OCI-LY7 (cell line): ENCODE measurements at regions not wholly inside any gene's neighbourhood (a gene's known extent, or its start where the extent isn't known, plus 50 kb on each side); places are given as distances from the start of the nearest gene placed in this dataset.

Source experiments
- BruUV-seq: library from RNA; stranded (reverse); fragments of 400-500 nt; replicated peaks from 2 replicates; lab custom pipeline; 2021; lab: Mats Ljungman, UMichigan
- CTCF ChIA-PET: fragments of 300-600 bp; sonication (Branson Sonifier 250); formaldehyde crosslinking; loops from one replicate; lab custom pipeline; 2022; ENCODE audit warnings: antibody characterized with exemption; ENCODE audit not compliant: unreplicated experiment; lab: Charles Lee
- POLR2A ChIA-PET: fragments of 300-600 bp; sonication (Branson Sonifier 250); formaldehyde crosslinking; loops from one replicate; lab custom pipeline; 2022; ENCODE audit warnings: antibody characterized with exemption; lab: Charles Lee
- DNase-seq: peaks from one replicate; pipeline ENCODE4 v3.0.0-alpha.2; 2015; ENCODE audit warnings: low spot score
- H2AFZ ChIP-seq: fragments of 200-600 bp; sonication (generic), shearing (Covaris generic); 2 replicates; pipeline ENCODE4 v1.6.1; 2014; ENCODE audit warnings: mild to moderate bottlenecking, antibody characterized with exemption, low read length, moderate library complexity
- H3K27ac ChIP-seq: fragments of 200-600 bp; sonication (generic); 2 replicates; pipeline ENCODE4 v1.5.1; 2014; ENCODE audit warnings: mixed run types, low read depth, mild to moderate bottlenecking, moderate library complexity, low read length, inconsistent platforms; ENCODE audit not compliant: poor library complexity, severe bottlenecking
- H3K36me3 ChIP-seq: fragments of 200-600 bp; sonication (generic); 2 replicates; pipeline ENCODE4 v1.6.1; 2014; ENCODE audit warnings: mild to moderate bottlenecking, antibody characterized with exemption, low read length, moderate library complexity, mixed read lengths; ENCODE audit not compliant: insufficient read depth
- H3K4me1 ChIP-seq: fragments of 200-600 bp; sonication (generic); 2 replicates; pipeline ENCODE4 v1.5.1; 2014; ENCODE audit warnings: mild to moderate bottlenecking, low read length; ENCODE audit not compliant: insufficient read depth, poor library complexity, severe bottlenecking
- H3K4me2 ChIP-seq: fragments of 200-600 bp; sonication (generic); 2 replicates; pipeline ENCODE4 v1.6.1; 2014; ENCODE audit warnings: mild to moderate bottlenecking, low read length
- H3K4me3 ChIP-seq: fragments of 200-600 bp; sonication (generic); 2 replicates; pipeline ENCODE4 v1.5.1; 2014; ENCODE audit warnings: mild to moderate bottlenecking, low read depth, low read length; ENCODE audit not compliant: poor library complexity, severe bottlenecking
- H3K79me2 ChIP-seq: fragments of 200-600 bp; sonication (generic); 2 replicates; pipeline ENCODE4 v1.6.1; 2016; ENCODE audit warnings: low read depth, mild to moderate bottlenecking, low read length, moderate library complexity, mixed read lengths; ENCODE audit not compliant: insufficient read depth
- H3K9me2 ChIP-seq: fragments of 200-600 bp; sonication (generic); 2 replicates; pipeline ENCODE4 v1.6.1; 2016; ENCODE audit warnings: mild to moderate bottlenecking, low read length, mixed read lengths; ENCODE audit not compliant: insufficient read depth
- H3K9me3 ChIP-seq: fragments of 200-600 bp; sonication (generic); 2 replicates; pipeline ENCODE4 v1.6.1; 2014; ENCODE audit warnings: mild to moderate bottlenecking, mixed run types, low read length, mixed read lengths
- H4K20me1 ChIP-seq: fragments of 200-600 bp; sonication (generic); 2 replicates; pipeline ENCODE4 v1.6.1; 2014; ENCODE audit warnings: mild to moderate bottlenecking, antibody characterized with exemption, low read length, moderate library complexity, mixed read lengths; ENCODE audit not compliant: insufficient read depth
- EZH2phosphoT487 ChIP-seq: fragments of 200-600 bp; sonication (generic); IDR thresholded peaks from 2 replicates; pipeline ENCODE4 v1.6.1; 2018; ENCODE audit warnings: low read depth, borderline replicate concordance, mild to moderate bottlenecking, mixed run types, antibody characterized with exemption, low read length, moderate library complexity, mixed read lengths
- intact Hi-C: fragments of 100-400 bp; cut with micrococcal nuclease; formaldehyde crosslinking; loops from one replicate; pipeline ENCODE4 v1.10.0; 2022; ENCODE audit not compliant: unreplicated experiment
- TF ChIP-seq, protein P1 (sequence below): fragments of 200-600 bp; sonication (generic); conservative IDR thresholded peaks from 2 replicates; pipeline ENCODE4 v1.5.1; 2014; ENCODE audit warnings: mild to moderate bottlenecking, antibody characterized with exemption, low read length, moderate library complexity, mixed read lengths

DNA sequence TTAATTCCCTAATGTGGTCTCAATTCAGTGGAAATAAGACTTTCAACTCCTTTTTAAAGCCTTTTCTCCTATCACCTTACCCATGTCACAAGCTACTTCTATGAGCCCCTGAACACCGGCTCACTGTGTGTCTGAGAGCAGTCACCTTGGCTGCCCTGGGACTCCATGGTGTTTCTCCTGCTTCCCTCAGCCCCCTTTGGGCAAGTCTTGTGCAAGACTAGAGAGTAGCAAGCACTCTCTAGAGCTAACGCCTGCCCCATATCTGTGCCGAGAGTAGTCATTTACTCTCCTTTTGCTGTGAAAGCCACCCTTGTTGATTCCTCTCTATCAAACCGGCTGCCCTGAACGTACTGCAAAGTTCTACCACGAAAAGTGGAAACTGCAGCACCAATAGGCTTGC lies 77.9 kb upstream of the DAB2 start:
- BruUV-seq, result no TSS peak
- intact Hi-C loops, result no loop called here
- no peak overlapping the region for H3K4me2 ChIP-seq
- H3K4me3 ChIP-seq, result no peak overlapping the region
- no peaks in the 10 kb centered on the region for H3K36me3 ChIP-seq
- H3K9me3 ChIP-seq, result no peaks in the 10 kb centered on the region
- POLR2A ChIA-PET, result no interaction called here
- H3K9me2 ChIP-seq, result no peaks in the 10 kb centered on the region
- H4K20me1 ChIP-seq, result no peaks in the 10 kb centered on the region
- DNase-seq, result no peak
- CTCF ChIA-PET, result no interaction called here
- H2AFZ ChIP-seq, result no peak overlapping the region
- H3K79me2 ChIP-seq, result no peaks in the 10 kb centered on the region
- no peak for TF ChIP-seq EZH2phosphoT487
- TF ChIP-seq, protein P1, sequence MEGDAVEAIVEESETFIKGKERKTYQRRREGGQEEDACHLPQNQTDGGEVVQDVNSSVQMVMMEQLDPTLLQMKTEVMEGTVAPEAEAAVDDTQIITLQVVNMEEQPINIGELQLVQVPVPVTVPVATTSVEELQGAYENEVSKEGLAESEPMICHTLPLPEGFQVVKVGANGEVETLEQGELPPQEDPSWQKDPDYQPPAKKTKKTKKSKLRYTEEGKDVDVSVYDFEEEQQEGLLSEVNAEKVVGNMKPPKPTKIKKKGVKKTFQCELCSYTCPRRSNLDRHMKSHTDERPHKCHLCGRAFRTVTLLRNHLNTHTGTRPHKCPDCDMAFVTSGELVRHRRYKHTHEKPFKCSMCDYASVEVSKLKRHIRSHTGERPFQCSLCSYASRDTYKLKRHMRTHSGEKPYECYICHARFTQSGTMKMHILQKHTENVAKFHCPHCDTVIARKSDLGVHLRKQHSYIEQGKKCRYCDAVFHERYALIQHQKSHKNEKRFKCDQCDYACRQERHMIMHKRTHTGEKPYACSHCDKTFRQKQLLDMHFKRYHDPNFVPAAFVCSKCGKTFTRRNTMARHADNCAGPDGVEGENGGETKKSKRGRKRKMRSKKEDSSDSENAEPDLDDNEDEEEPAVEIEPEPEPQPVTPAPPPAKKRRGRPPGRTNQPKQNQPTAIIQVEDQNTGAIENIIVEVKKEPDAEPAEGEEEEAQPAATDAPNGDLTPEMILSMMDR, result no peak
- H3K4me1 ChIP-seq, result no peaks in the 10 kb centered on the region
- no peak overlapping the region for H3K27ac ChIP-seq

DNA sequence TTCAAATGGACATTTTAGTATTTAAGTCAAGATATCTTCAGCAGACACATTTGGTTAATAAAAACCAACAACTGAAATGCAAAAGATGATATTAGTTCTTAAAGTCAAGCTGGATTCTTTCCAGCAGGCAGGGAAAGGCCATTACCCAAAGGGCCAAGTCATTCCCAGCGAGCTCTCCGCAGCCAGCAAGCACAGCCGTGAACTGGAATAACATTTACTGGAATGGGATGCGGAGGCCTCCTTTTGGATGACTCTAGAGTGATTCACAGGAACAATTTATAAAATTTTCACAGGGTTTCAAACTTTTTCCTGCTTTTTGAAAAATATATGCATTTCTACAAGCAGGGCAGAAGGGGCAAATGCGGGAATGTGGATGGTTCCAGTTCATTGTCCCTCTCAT lies 76.6 kb upstream of the DAB2 start:
- no peak overlapping the region for H3K4me2 ChIP-seq
- no peak for TF ChIP-seq EZH2phosphoT487
- TF ChIP-seq, protein P1, result no peak
- no peak overlapping the region for H3K4me3 ChIP-seq
- H3K36me3 ChIP-seq, result no peaks in the 10 kb centered on the region
- no peak overlapping the region for H2AFZ ChIP-seq
- intact Hi-C loops, result no loop called here
- H3K4me1 ChIP-seq, result no peaks in the 10 kb centered on the region
- no peak for DNase-seq
- H3K79me2 ChIP-seq, result no peaks in the 10 kb centered on the region
- no peaks in the 10 kb centered on the region for H3K9me2 ChIP-seq
- POLR2A ChIA-PET, result interaction anchor here (1.4 kb wide), 1 partner anchor 23 kb away, joined by 4 read pairs; no protein-coding TSS in a partner anchor
- H3K27ac ChIP-seq, result no peak overlapping the region
- no peaks in the 10 kb centered on the region for H4K20me1 ChIP-seq
- CTCF ChIA-PET, result no interaction called here
- no TSS peak for BruUV-seq
- no peaks in the 10 kb centered on the region for H3K9me3 ChIP-seq

DNA sequence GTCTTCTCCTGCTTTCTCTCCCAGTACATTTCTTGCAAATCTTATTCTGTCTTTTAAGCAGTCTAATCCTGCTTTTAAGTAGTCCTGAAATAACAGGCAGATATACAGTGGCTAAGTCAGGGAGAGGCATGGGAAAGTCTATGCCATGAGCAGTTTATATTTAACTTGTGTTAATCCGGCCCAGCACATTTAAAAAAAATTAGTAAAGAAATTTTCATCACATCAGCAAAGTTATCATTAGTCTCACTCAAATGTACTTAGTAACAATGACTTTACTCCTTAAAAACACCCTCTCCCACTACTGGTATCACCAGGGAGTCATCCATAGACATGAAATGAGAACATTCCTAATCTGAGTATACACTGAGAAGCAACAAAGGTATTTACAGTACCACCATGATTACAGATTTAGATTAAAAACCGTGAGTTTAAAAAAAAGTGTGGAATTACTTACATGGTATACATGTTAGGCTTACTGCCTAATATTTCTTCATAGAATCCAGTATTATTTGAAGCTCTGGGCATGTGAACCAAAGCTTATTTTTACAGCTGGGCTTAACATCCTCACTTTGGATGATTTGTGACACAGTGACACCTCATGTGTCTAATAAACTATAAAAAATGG lies 75.9 kb upstream of the DAB2 start:
- H3K4me3 ChIP-seq, result no peak overlapping the region
- no peaks in the 10 kb centered on the region for H4K20me1 ChIP-seq
- H3K9me3 ChIP-seq, result no peaks in the 10 kb centered on the region
- no peak for DNase-seq
- H3K4me2 ChIP-seq, result no peak overlapping the region
- H3K9me2 ChIP-seq, result no peaks in the 10 kb centered on the region
- BruUV-seq, result no TSS peak
- intact Hi-C loops, result no loop called here
- no peak overlapping the region for H3K27ac ChIP-seq
- no peaks in the 10 kb centered on the region for H3K79me2 ChIP-seq
- TF ChIP-seq EZH2phosphoT487, result no peak
- TF ChIP-seq, protein P1, result no peak
- ChIA-PET POLR2A (interaction anchor here (1.4 kb wide), 1 partner anchor 24 kb away, joined by 4 read pairs; no protein-coding TSS in a partner anchor), CTCF (no interaction called here)
- H3K36me3 ChIP-seq, result no peaks in the 10 kb centered on the region
- no peak overlapping the region for H2AFZ ChIP-seq
- no peaks in the 10 kb centered on the region for H3K4me1 ChIP-seq
